Fibroblast of pulmonary artery (primary cell): ENCODE measurements at regions not wholly inside any gene's neighbourhood (a gene's known extent, or its start where the extent isn't known, plus 50 kb on each side); places are given as distances from the start of the nearest gene placed in this dataset.

Experiments used
- DNase-seq: peaks from one replicate; pipeline ENCODE4 v3.0.0-alpha.2; 2010; ENCODE audit warnings: low read depth
- H3K4me3 ChIP-seq: replicated peaks from 2 replicates; pipeline ENCODE4 v1.5.1; 2011; ENCODE audit warnings: low read depth, mild to moderate bottlenecking, control low read depth, low read length, moderate library complexity
- TF ChIP-seq, protein P1 (sequence below): IDR thresholded peaks from 2 replicates; pipeline ENCODE4 v1.5.1; 2011; ENCODE audit warnings: mild to moderate bottlenecking, control low read depth, low read length, inconsistent platforms; ENCODE audit errors: missing control alignments

DNA sequence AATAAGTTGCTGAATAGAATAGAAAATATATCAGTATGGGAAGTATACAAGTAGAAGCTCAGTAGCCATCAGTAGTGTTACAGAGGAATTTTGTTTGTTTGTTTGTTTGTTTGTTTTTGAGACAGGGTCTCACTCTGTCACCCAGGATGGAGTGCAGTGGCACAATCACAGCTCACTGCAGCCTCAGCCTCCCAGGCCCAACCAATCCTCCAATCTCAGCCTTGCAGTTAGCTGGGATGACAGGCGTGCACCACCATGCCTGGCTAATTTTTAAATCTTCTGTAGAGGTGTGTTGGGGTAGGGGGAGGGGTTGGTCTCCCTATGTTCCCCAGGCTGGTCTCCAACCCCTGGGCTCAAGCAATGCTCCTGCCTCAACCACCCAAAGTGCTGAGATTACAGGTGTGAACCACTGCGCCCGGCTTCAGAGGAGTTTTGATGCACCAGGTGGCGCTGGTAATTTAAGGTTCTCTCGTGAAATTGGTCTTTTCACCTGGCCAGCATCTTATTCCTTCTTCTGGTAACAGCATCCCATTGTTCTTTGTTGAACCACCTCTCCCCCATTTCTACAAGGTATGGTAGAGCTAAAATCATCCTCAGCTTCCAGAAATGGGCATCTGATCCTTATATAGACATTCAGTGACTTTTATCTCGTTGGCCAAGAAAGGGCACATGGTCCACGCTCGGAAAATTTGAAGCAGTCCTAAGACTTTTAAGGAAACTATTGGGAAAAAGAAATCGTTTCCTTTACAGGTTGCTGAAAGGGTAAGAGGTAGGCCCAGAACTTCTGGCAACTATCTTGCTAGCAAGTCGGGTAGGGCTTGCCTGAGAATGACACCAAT lies 157.1 kb downstream of the ARRDC3 start:
- DNase-seq: peak; percentile 21
- H3K4me3 ChIP-seq: no peak overlapping the region
- TF ChIP-seq, protein P1, sequence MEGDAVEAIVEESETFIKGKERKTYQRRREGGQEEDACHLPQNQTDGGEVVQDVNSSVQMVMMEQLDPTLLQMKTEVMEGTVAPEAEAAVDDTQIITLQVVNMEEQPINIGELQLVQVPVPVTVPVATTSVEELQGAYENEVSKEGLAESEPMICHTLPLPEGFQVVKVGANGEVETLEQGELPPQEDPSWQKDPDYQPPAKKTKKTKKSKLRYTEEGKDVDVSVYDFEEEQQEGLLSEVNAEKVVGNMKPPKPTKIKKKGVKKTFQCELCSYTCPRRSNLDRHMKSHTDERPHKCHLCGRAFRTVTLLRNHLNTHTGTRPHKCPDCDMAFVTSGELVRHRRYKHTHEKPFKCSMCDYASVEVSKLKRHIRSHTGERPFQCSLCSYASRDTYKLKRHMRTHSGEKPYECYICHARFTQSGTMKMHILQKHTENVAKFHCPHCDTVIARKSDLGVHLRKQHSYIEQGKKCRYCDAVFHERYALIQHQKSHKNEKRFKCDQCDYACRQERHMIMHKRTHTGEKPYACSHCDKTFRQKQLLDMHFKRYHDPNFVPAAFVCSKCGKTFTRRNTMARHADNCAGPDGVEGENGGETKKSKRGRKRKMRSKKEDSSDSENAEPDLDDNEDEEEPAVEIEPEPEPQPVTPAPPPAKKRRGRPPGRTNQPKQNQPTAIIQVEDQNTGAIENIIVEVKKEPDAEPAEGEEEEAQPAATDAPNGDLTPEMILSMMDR: peak; percentile 11

- DNase-seq: no peak
- H3K4me3 ChIP-seq: no peak overlapping the region
- TF ChIP-seq, protein P1: no peak
Observed at GRCh38 chr5:91224969-91225368, 158.1 kb downstream of the ARRDC3 start.

GRCh38 chr5:91224456-91224855 lies 158.7 kb downstream of the ARRDC3 start:
- no peak for DNase-seq
- no peak overlapping the region for H3K4me3 ChIP-seq
- TF ChIP-seq, protein P1: no peak

- TF ChIP-seq, protein P1: no peak
- no peak overlapping the region for H3K4me3 ChIP-seq
- peak; percentile 24 for DNase-seq
Observed at GRCh38 chr5:91223886-91224285, 159.2 kb downstream of the ARRDC3 start.

DNA sequence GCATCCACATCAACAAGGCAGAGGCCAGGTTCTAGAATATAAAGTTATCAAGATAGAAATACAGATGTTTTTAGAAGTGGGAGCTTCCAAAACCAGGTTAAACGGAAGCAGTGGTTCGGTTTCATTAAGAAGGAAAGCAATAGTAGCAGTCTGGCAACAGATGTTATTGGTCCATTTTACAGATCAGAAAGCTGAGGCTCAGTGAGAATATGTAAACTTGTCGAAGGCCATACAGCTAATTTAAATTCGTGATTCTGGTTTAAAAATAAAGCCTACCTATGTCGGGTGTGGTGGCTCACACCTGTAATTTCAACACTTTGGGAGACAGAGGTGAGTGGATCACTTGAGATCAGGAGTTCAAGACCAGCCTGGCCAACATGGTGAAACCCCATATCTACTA lies 160.6 kb downstream of the ARRDC3 start:
- no peak overlapping the region for H3K4me3 ChIP-seq
- no peak for DNase-seq
- TF ChIP-seq, protein P1: no peak

GRCh38 chr5:91221917-91222316 lies 161.2 kb downstream of the ARRDC3 start:
- TF ChIP-seq, protein P1: no peak
- H3K4me3 ChIP-seq: no peak overlapping the region
- DNase-seq: no peak
